ENCODE measurements at regions not wholly inside any gene's neighbourhood (a gene's known extent, or its start where the extent isn't known, plus 50 kb on each side); places are given as distances from the start of the nearest gene placed in this dataset.
A peak's percentile ranks its signal among the peaks of the same experiment; 100 is the strongest.

DNA sequence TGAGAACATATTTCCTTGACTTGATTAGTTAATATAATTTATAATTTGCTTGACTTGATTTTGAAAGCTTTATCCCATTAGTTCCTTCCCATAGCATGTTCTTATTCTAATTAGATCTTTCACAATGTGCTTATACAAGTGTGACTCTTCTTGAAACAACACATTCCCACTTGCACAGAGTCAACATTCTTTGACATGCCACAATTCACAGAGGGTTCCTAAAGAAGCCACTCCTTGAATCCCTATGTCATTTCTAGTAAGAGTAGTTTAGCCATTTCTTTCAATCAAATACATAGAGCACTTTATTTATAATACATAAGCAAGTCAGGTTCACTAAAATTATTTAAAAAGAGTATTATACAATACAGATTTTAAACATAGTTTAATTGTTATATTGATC lies 228.9 kb upstream of the GRID2 start:
- Histone ChIP-seq H3K4me1 (ENCODE audit: control insufficient read depth, extremely low read depth, insufficient read depth, low read length) (no peaks in the 10 kb centered on the region), H3K36me3 (ENCODE audit: control insufficient read depth, insufficient read depth, low read length) (no peaks in the 10 kb centered on the region), H3K4me3 (replicated peaks in 1 of 4; ENCODE audit: control extremely low read depth in 1 of 4, insufficient read depth in 1 of 4, low read depth in 3 of 4, low read length in 4 of 4) (no peak overlapping the region), H3K79me2 (ENCODE audit: control insufficient read depth, insufficient read depth, low read length) (no peaks in the 10 kb centered on the region), H4K20me1 (ENCODE audit: control insufficient read depth, extremely low read depth, insufficient read depth, low read length) (no peaks in the 10 kb centered on the region), H2AFZ (ENCODE audit: low read length) (no peak overlapping the region), H3K9me3 (ENCODE audit: control insufficient read depth, insufficient read depth, low read depth, low read length) (no peaks in the 10 kb centered on the region), H3K27me3 (ENCODE audit: control insufficient read depth, insufficient read depth, low read length) (no peaks in the 10 kb centered on the region), H3K9ac (ENCODE audit: insufficient read depth, low read length) (no peak overlapping the region), H3K27ac (ENCODE audit: insufficient read depth, low read length) (no peak overlapping the region), H3K4me2 (ENCODE audit: extremely low read depth, insufficient read depth, low read length) (no peak overlapping the region)
- no peak for DNase-seq (ENCODE audit: low read depth in 2 of 2)
- no peak for TF ChIP-seq EZH2 (IDR thresholded peaks at IDR 0.05; ENCODE audit: low read length, missing control alignments)
- TF ChIP-seq, protein P1, sequence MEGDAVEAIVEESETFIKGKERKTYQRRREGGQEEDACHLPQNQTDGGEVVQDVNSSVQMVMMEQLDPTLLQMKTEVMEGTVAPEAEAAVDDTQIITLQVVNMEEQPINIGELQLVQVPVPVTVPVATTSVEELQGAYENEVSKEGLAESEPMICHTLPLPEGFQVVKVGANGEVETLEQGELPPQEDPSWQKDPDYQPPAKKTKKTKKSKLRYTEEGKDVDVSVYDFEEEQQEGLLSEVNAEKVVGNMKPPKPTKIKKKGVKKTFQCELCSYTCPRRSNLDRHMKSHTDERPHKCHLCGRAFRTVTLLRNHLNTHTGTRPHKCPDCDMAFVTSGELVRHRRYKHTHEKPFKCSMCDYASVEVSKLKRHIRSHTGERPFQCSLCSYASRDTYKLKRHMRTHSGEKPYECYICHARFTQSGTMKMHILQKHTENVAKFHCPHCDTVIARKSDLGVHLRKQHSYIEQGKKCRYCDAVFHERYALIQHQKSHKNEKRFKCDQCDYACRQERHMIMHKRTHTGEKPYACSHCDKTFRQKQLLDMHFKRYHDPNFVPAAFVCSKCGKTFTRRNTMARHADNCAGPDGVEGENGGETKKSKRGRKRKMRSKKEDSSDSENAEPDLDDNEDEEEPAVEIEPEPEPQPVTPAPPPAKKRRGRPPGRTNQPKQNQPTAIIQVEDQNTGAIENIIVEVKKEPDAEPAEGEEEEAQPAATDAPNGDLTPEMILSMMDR (conservative IDR thresholded peaks at IDR 0.05 in 1 of 2, IDR thresholded peaks at IDR 0.05 in 1 of 2; ENCODE audit: low read depth in 1 of 2, low read length in 2 of 2) = no peak

DNA sequence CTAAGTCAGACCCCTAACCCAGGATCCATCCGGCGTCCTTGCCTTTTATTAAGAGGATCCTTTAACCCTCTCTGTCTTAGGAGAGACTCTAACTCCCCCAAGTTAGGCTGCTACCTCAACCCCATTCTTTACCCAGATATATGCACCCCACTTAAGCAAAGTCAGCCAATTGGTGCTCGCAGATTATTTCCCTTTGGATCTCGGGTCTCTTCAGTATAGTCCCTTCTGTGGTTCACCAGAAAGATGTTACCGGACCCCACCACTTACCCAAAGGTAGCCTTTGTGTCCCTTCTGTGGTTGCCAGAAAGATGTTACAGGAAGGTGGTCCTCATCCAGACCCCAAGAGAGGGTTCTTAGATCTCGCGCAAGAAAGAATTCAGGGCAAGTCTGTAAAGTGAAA lies 212.9 kb upstream of the GRID2 start:
- Histone ChIP-seq H3K4me3 (replicated peaks in 1 of 4; ENCODE audit: control extremely low read depth in 1 of 4, insufficient read depth in 1 of 4, low read depth in 3 of 4, low read length in 4 of 4) (peak overlapping the region in 1 of 4 experiments; percentile 18), H3K36me3 (ENCODE audit: control insufficient read depth, insufficient read depth, low read length) (no peaks in the 10 kb centered on the region), H3K4me2 (ENCODE audit: extremely low read depth, insufficient read depth, low read length) (no peak overlapping the region), H3K9me3 (ENCODE audit: control insufficient read depth, insufficient read depth, low read depth, low read length) (no peaks in the 10 kb centered on the region), H3K4me1 (ENCODE audit: control insufficient read depth, extremely low read depth, insufficient read depth, low read length) (no peaks in the 10 kb centered on the region), H3K27me3 (ENCODE audit: control insufficient read depth, insufficient read depth, low read length) (no peaks in the 10 kb centered on the region), H4K20me1 (ENCODE audit: control insufficient read depth, extremely low read depth, insufficient read depth, low read length) (no peaks in the 10 kb centered on the region), H3K27ac (ENCODE audit: insufficient read depth, low read length) (no peak overlapping the region), H2AFZ (ENCODE audit: low read length) (no peak overlapping the region), H3K9ac (ENCODE audit: insufficient read depth, low read length) (no peak overlapping the region), H3K79me2 (ENCODE audit: control insufficient read depth, insufficient read depth, low read length) (no peaks in the 10 kb centered on the region)
- no peak for DNase-seq (ENCODE audit: low read depth in 2 of 2)
- no peak for TF ChIP-seq EZH2 (IDR thresholded peaks at IDR 0.05; ENCODE audit: low read length, missing control alignments)
- TF ChIP-seq, protein P1 (conservative IDR thresholded peaks at IDR 0.05 in 1 of 2, IDR thresholded peaks at IDR 0.05 in 1 of 2; ENCODE audit: low read depth in 1 of 2, low read length in 2 of 2) = no peak

- no peaks in the 10 kb centered on the region for H3K79me2 ChIP-seq (ENCODE audit: control insufficient read depth, insufficient read depth, low read length)
- H2AFZ ChIP-seq (ENCODE audit: low read length) = no peak overlapping the region
- H3K4me3 ChIP-seq (replicated peaks in 1 of 4; ENCODE audit: control extremely low read depth in 1 of 4, insufficient read depth in 1 of 4, low read depth in 3 of 4, low read length in 4 of 4) = peak overlapping the region in 1 of 4 experiments; percentile 18
- no peaks in the 10 kb centered on the region for H3K36me3 ChIP-seq (ENCODE audit: control insufficient read depth, insufficient read depth, low read length)
- H3K4me2 ChIP-seq (ENCODE audit: extremely low read depth, insufficient read depth, low read length) = no peak overlapping the region
- H3K27ac ChIP-seq (ENCODE audit: insufficient read depth, low read length) = no peak overlapping the region
- H3K4me1 ChIP-seq (ENCODE audit: control insufficient read depth, extremely low read depth, insufficient read depth, low read length) = no peaks in the 10 kb centered on the region
- H4K20me1 ChIP-seq (ENCODE audit: control insufficient read depth, extremely low read depth, insufficient read depth, low read length) = no peaks in the 10 kb centered on the region
- no peaks in the 10 kb centered on the region for H3K27me3 ChIP-seq (ENCODE audit: control insufficient read depth, insufficient read depth, low read length)
- no peak for DNase-seq (ENCODE audit: low read depth in 2 of 2)
- no peak for TF ChIP-seq EZH2 (IDR thresholded peaks at IDR 0.05; ENCODE audit: low read length, missing control alignments)
- TF ChIP-seq, protein P1 (conservative IDR thresholded peaks at IDR 0.05 in 1 of 2, IDR thresholded peaks at IDR 0.05 in 1 of 2; ENCODE audit: low read depth in 1 of 2, low read length in 2 of 2) = peak in 1 of 2 donors; percentile 14
- H3K9me3 ChIP-seq (ENCODE audit: control insufficient read depth, insufficient read depth, low read depth, low read length) = no peaks in the 10 kb centered on the region
- H3K9ac ChIP-seq (ENCODE audit: insufficient read depth, low read length) = no peak overlapping the region
These were observed 212.4 kb upstream of the GRID2 start for GRCh38 chr4:92091335-92091734.
